ENCODE measurements at regions not wholly inside any gene's neighbourhood (a gene's known extent, or its start where the extent isn't known, plus 50 kb on each side); places are given as distances from the start of the nearest gene placed in this dataset.

DNA sequence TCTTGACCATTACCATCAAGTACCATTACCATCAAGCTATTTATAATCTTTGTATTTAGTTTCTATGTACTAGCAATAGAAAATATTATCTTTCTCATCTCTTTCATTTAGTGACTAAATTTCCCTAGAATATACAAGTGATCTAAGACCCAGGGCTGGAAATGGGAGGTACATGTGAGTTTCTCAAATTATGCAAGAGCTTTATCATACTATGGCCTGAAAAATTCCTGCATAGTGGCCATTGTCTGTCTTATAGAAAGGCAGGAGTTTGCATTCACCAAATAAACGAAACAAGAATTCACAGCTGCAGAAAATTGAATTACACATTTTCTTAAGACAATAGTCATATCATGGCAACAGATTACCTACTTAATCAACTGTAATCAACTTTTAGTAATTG lies 50.7 kb upstream of the HDAC9 start:
- Histone ChIP-seq H3K4me1 (ENCODE audit: low read length) (no peaks in the 10 kb centered on the region; the same call in 1 of the 2 replicates), H3K4me3 (ENCODE audit: low read length) (no peak overlapping the region), H3K36me3 (replicated peaks; ENCODE audit: low read depth, low read length) (no peaks in the 10 kb centered on the region), H3K9ac (ENCODE audit: low read length) (no peak overlapping the region), H3K79me2 (ENCODE audit: low read length) (no peaks in the 10 kb centered on the region), H4K20me1 (ENCODE audit: insufficient read depth, low read length) (no peaks in the 10 kb centered on the region), H2AFZ (ENCODE audit: low read depth, low read length) (no peak overlapping the region), H3K27me3 (ENCODE audit: low read depth, low read length) (no peaks in the 10 kb centered on the region), H3K4me2 (ENCODE audit: low read length) (no peak overlapping the region), H3K27ac (ENCODE audit: low read length) (no peak overlapping the region), H3K9me3 (ENCODE audit: insufficient read depth, low read length) (no peaks in the 10 kb centered on the region)
- TF ChIP-seq, protein P1, sequence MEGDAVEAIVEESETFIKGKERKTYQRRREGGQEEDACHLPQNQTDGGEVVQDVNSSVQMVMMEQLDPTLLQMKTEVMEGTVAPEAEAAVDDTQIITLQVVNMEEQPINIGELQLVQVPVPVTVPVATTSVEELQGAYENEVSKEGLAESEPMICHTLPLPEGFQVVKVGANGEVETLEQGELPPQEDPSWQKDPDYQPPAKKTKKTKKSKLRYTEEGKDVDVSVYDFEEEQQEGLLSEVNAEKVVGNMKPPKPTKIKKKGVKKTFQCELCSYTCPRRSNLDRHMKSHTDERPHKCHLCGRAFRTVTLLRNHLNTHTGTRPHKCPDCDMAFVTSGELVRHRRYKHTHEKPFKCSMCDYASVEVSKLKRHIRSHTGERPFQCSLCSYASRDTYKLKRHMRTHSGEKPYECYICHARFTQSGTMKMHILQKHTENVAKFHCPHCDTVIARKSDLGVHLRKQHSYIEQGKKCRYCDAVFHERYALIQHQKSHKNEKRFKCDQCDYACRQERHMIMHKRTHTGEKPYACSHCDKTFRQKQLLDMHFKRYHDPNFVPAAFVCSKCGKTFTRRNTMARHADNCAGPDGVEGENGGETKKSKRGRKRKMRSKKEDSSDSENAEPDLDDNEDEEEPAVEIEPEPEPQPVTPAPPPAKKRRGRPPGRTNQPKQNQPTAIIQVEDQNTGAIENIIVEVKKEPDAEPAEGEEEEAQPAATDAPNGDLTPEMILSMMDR (IDR thresholded peaks at IDR 0.05; ENCODE audit: low read depth, low read length), result no peak
- no peak for TF ChIP-seq EZH2phosphoT487 (IDR thresholded peaks at IDR 0.05; ENCODE audit: low read depth)

DNA sequence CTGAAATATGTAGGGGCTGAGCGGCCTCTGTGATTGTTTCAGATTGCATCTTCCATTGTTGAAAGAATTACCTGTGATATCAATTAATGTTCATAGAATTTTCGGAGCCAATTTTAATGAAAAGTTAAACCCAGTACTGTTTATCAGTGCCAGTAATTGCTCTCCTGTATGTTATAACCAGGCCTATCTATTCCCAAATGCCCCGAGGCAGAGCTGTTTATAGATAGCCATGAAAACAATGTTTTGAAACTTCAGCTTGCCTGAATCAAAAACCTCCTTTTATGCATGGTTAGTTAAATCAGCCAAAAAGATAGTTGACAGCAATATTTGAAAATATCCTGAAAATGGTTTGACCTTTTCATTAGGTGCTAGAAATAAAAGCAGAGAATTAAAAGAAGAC lies 50.1 kb upstream of the HDAC9 start:
- H2AFZ ChIP-seq (ENCODE audit: low read depth, low read length), result no peak overlapping the region
- no peak overlapping the region for H3K27ac ChIP-seq (ENCODE audit: low read length)
- TF ChIP-seq EZH2phosphoT487 (IDR thresholded peaks at IDR 0.05; ENCODE audit: low read depth), result no peak
- TF ChIP-seq, protein P1 (IDR thresholded peaks at IDR 0.05; ENCODE audit: low read depth, low read length), result no peak
- H3K4me3 ChIP-seq (ENCODE audit: low read length), result no peak overlapping the region
- H4K20me1 ChIP-seq (ENCODE audit: insufficient read depth, low read length), result no peaks in the 10 kb centered on the region
- no peaks in the 10 kb centered on the region for H3K27me3 ChIP-seq (ENCODE audit: low read depth, low read length)
- H3K36me3 ChIP-seq (replicated peaks; ENCODE audit: low read depth, low read length), result no peaks in the 10 kb centered on the region
- no peaks in the 10 kb centered on the region for H3K79me2 ChIP-seq (ENCODE audit: low read length)
- H3K9ac ChIP-seq (ENCODE audit: low read length), result no peak overlapping the region
- H3K9me3 ChIP-seq (ENCODE audit: insufficient read depth, low read length), result no peaks in the 10 kb centered on the region
- H3K4me2 ChIP-seq (ENCODE audit: low read length), result no peak overlapping the region
- no peaks in the 10 kb centered on the region for H3K4me1 ChIP-seq (ENCODE audit: low read length)
